Smooth muscle cell (in vitro differentiated cells): ENCODE measurements at regions not wholly inside any gene's neighbourhood (a gene's known extent, or its start where the extent isn't known, plus 50 kb on each side); places are given as distances from the start of the nearest gene placed in this dataset.

Experiments
- DNase-seq: peaks from one replicate; lab custom pipeline; 2025; ENCODE audit not compliant: unreplicated experiment; lab: John Stamatoyannopoulos, UW
- H2AFZ ChIP-seq: fragments of 200-600 bp; sonication (generic); 2 replicates; pipeline ENCODE4 v1.6.0; 2016; ENCODE audit warnings: antibody characterized with exemption, low read depth, mild to moderate bottlenecking
- H3F3A ChIP-seq: fragments of 200-600 bp; sonication (generic); 2 replicates; pipeline ENCODE4 v1.6.0; 2017; ENCODE audit warnings: antibody characterized with exemption, low read depth
- H3K27ac ChIP-seq: fragments of 200-600 bp; sonication (generic); 2 replicates; pipeline ENCODE4 v1.5.1; 2016; ENCODE audit warnings: low read depth, mild to moderate bottlenecking
- H3K27me3 ChIP-seq: fragments of 200-600 bp; sonication (generic); 2 replicates; pipeline ENCODE4 v1.6.1; 2016; ENCODE audit warnings: low read depth, mild to moderate bottlenecking
- H3K36me3 ChIP-seq: fragments of 200-600 bp; sonication (generic); 2 replicates; pipeline ENCODE4 v1.5.1; 2016; ENCODE audit warnings: low read depth
- H3K4me1 ChIP-seq: fragments of 200-600 bp; sonication (generic); 2 replicates; pipeline ENCODE4 v1.5.1; 2016; ENCODE audit warnings: low read depth
- H3K4me2 ChIP-seq: fragments of 200-600 bp; sonication (generic); 2 replicates; pipeline ENCODE4 v1.6.0; 2016; ENCODE audit warnings: mild to moderate bottlenecking
- H3K4me3 ChIP-seq: fragments of 200-600 bp; sonication (generic); 2 replicates; pipeline ENCODE4 v1.5.1; 2016; ENCODE audit warnings: mild to moderate bottlenecking
- H3K79me2 ChIP-seq: fragments of 200-600 bp; sonication (generic); 2 replicates; pipeline ENCODE4 v1.6.0; 2016; ENCODE audit warnings: low read depth, mild to moderate bottlenecking
- H3K9ac ChIP-seq: fragments of 200-600 bp; sonication (generic); 2 replicates; pipeline ENCODE4 v1.6.0; 2016; ENCODE audit warnings: low read depth
- H3K9me3 ChIP-seq: fragments of 200-600 bp; sonication (generic); replicated peaks from 2 replicates; pipeline ENCODE4 v1.5.1; 2016; ENCODE audit warnings: low read depth
- H4K20me1 ChIP-seq: fragments of 200-600 bp; sonication (generic); 2 replicates; pipeline ENCODE4 v1.6.0; 2016; ENCODE audit warnings: low read depth
- WGBS: methylation state at CpG from one replicate; pipeline ENCODE4 v1.1.7; 2016; ENCODE audit warnings: low lambda C conversion rate; 5-methylcytosine and 5-hydroxymethylcytosine counted together
- TF ChIP-seq, protein P1 (sequence below): fragments of 200-600 bp; sonication (generic); IDR thresholded peaks from 2 replicates; pipeline ENCODE4 v1.5.1; 2017; ENCODE audit warnings: borderline replicate concordance, mild to moderate bottlenecking, antibody characterized with exemption; ENCODE audit not compliant: insufficient read depth, poor library complexity, severe bottlenecking

DNA sequence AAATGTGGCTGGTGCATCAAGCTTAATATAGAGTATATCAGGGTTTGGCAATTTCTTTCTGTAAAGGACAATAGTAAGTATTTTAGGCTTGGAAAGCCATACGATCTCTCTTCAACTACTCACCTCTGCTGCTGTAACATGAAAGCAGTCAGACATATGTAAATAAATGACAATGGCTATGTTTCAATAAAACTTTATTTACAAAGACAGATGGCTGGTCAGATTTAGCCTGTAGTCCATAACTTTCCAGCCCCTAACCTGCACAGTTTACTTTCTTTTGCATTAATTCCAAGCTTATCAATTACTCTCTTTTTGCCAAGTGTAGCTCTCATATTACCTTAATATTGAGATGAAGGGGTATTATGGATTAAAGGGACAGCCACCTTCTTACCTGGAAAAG, 83.1 kb downstream of the LRATD1 start:
- WGBS: 82% methylated on average over 1 of the region's 1 CpG
- no peak overlapping the region for H3K27ac ChIP-seq
- no peaks in the 10 kb centered on the region for H3K4me1 ChIP-seq
- H3F3A ChIP-seq: no peaks in the 10 kb centered on the region
- no peak overlapping the region for H3K9ac ChIP-seq
- TF ChIP-seq, protein P1, sequence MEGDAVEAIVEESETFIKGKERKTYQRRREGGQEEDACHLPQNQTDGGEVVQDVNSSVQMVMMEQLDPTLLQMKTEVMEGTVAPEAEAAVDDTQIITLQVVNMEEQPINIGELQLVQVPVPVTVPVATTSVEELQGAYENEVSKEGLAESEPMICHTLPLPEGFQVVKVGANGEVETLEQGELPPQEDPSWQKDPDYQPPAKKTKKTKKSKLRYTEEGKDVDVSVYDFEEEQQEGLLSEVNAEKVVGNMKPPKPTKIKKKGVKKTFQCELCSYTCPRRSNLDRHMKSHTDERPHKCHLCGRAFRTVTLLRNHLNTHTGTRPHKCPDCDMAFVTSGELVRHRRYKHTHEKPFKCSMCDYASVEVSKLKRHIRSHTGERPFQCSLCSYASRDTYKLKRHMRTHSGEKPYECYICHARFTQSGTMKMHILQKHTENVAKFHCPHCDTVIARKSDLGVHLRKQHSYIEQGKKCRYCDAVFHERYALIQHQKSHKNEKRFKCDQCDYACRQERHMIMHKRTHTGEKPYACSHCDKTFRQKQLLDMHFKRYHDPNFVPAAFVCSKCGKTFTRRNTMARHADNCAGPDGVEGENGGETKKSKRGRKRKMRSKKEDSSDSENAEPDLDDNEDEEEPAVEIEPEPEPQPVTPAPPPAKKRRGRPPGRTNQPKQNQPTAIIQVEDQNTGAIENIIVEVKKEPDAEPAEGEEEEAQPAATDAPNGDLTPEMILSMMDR: no peak
- no peak overlapping the region for H2AFZ ChIP-seq
- no peak overlapping the region for H3K4me3 ChIP-seq
- no peak overlapping the region for H3K4me2 ChIP-seq
- no peaks in the 10 kb centered on the region for H4K20me1 ChIP-seq
- no peaks in the 10 kb centered on the region for H3K27me3 ChIP-seq
- no peaks in the 10 kb centered on the region for H3K9me3 ChIP-seq
- DNase-seq: no peak
- no peaks in the 10 kb centered on the region for H3K36me3 ChIP-seq
- no peaks in the 10 kb centered on the region for H3K79me2 ChIP-seq

DNA sequence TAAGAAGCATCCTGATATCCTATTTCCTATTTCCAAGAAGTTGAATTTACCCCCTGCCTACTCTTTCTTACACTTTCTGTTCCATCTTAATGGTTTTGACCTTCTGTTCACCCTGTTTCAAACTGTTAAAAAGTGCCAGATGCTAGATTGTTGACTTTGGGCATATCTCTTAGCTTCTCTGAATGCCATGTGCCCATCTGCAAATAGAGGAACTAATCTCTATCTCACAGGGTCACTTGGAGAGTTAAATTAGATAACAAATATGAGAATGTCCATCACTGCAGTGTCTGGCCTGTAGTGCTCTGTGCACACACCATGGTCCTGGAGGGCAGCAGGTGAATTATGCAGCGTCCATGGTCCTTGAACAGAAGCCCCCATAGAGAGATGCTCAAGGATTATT, 83.8 kb downstream of the LRATD1 start:
- DNase-seq: no peak
- H3F3A ChIP-seq: no peaks in the 10 kb centered on the region
- no peaks in the 10 kb centered on the region for H3K27me3 ChIP-seq
- H4K20me1 ChIP-seq: no peaks in the 10 kb centered on the region
- no peak overlapping the region for H3K9ac ChIP-seq
- no peak overlapping the region for H2AFZ ChIP-seq
- H3K79me2 ChIP-seq: no peaks in the 10 kb centered on the region
- no peak overlapping the region for H3K4me3 ChIP-seq
- no peaks in the 10 kb centered on the region for H3K4me1 ChIP-seq
- no peaks in the 10 kb centered on the region for H3K9me3 ChIP-seq
- TF ChIP-seq, protein P1: no peak
- 0% methylated on average over 1 of the region's 1 CpG for WGBS
- no peak overlapping the region for H3K4me2 ChIP-seq
- H3K27ac ChIP-seq: no peak overlapping the region
- no peaks in the 10 kb centered on the region for H3K36me3 ChIP-seq

DNA sequence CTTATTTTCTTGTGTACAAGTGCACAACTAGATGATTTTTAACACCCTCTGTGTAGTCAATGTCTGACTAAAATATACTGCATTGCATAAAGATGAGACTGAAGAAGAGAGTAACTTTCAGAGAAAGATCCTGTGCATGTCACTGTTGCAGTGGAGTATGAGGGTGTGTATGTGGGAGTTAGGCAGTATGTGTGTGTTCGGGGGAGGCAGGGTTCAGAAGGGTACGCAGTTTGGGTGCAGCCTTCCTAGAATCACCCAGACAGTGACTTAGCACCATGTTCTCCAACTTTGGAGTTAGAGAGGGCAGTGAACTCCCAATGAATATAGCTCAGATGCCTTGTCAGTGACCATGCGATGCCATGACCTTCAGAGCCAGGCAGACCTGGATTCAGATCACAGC, 84.6 kb downstream of the LRATD1 start:
- no peaks in the 10 kb centered on the region for H3K79me2 ChIP-seq
- WGBS: 87% methylated on average over 3 of the region's 3 CpGs
- H3K4me1 ChIP-seq: no peaks in the 10 kb centered on the region

DNA sequence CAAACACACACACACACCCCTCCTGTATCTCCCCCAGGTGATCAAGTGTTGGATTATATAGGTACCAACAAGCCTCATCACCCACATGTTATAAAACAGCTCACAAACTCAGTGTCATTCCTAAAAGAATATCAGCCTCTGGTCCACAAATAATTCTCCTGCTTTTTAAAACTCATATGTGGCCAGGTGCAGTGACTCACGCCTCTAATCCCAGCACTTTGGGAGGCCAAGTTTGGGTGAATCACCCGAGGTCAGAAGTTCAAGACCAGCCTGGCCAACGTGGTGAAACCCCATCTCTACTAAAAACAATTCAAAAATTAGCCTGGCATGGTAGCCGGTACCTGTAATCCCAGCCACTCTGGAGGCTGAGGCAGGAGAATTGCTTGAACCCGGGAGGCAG, 87.8 kb downstream of the LRATD1 start:
- Histone ChIP-seq H3K9ac (no peak overlapping the region), H3K4me2 (no peak overlapping the region), H3K36me3 (no peaks in the 10 kb centered on the region), H4K20me1 (no peaks in the 10 kb centered on the region), H3K79me2 (no peaks in the 10 kb centered on the region), H3K4me3 (no peak overlapping the region), H3F3A (no peaks in the 10 kb centered on the region), H3K27ac (no peak overlapping the region), H2AFZ (no peak overlapping the region), H3K27me3 (no peaks in the 10 kb centered on the region), H3K9me3 (no peaks in the 10 kb centered on the region), H3K4me1 (no peaks in the 10 kb centered on the region)
- WGBS: 74% methylated on average over 5 of the region's 5 CpGs
- no peak for DNase-seq
- TF ChIP-seq, protein P1: no peak

More for the DNA sequence above, 84.6 kb downstream of the LRATD1 start:
- Histone ChIP-seq H3K27ac (no peak overlapping the region), H3K4me2 (no peak overlapping the region), H3K9ac (no peak overlapping the region), H3K36me3 (no peaks in the 10 kb centered on the region), H2AFZ (no peak overlapping the region), H3K4me3 (no peak overlapping the region), H3K27me3 (no peaks in the 10 kb centered on the region), H3F3A (no peaks in the 10 kb centered on the region), H3K9me3 (no peaks in the 10 kb centered on the region), H4K20me1 (no peaks in the 10 kb centered on the region)
- DNase-seq: no peak
- TF ChIP-seq, protein P1: no peak
